Ovary (tissue), 3 donors: ENCODE measurements at regions not wholly inside any gene's neighbourhood (a gene's known extent, or its start where the extent isn't known, plus 50 kb on each side); places are given as distances from the start of the nearest gene placed in this dataset.

Source experiments
- EP300 ChIP-seq: sonication (generic); formaldehyde crosslinking; IDR thresholded peaks from one replicate; pipeline ENCODE4 v1.6.1; 2017; ENCODE audit warnings: antibody characterized with exemption
- POLR2A ChIP-seq: fragments of 450-650 bp; IDR thresholded peaks from one replicate; pipeline ENCODE4 v1.6.1; 2017; ENCODE audit warnings: antibody characterized with exemption, mild to moderate bottlenecking, moderate library complexity
- TF ChIP-seq, protein P1 (sequence below), 3 donors: fragments of 450-650 bp in 2 of 3; fragments of 200-600 bp in 1 of 3; IDR thresholded peaks; one replicate each; pipeline versions ENCODE4 v1.5.1 to v1.8.0; 2016 to 2022; ENCODE audit warnings: antibody characterized with exemption in 3 of 3, mild to moderate bottlenecking in 1 of 3
- donor health status: DM: no; HTN: no; CAD: no.

DNA sequence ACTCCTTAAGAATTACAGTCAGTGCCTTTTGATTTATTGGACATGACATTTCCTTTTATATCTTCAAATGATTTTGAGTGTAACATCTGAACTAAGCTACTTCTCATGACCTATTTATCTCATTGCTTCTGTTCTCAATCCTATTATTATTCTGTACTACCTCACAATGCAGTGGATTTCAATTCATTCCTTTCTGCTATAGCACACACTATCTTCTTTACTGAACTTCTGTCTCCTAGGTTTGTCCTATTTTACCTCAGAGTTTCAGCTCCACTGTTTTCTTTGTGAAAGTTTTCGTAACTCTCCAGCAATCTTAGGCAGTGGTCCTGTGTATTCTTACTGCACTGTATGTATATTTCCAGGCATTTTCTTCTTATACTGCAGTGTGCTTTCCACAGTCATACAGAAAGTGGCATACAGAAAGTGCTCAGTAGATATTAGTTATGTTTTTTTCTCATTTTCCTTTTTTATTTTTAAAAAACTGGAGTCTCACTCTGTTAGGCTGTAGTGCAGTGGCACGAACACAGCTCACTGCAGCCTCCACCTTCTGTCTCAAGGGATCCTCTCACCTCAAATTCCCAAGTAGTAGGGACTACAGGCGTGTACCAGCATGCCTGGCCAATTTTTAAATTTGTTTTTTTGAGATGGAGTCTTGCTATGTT, 368.6 kb upstream of the RGS6 start:
- TF ChIP-seq, protein P1, sequence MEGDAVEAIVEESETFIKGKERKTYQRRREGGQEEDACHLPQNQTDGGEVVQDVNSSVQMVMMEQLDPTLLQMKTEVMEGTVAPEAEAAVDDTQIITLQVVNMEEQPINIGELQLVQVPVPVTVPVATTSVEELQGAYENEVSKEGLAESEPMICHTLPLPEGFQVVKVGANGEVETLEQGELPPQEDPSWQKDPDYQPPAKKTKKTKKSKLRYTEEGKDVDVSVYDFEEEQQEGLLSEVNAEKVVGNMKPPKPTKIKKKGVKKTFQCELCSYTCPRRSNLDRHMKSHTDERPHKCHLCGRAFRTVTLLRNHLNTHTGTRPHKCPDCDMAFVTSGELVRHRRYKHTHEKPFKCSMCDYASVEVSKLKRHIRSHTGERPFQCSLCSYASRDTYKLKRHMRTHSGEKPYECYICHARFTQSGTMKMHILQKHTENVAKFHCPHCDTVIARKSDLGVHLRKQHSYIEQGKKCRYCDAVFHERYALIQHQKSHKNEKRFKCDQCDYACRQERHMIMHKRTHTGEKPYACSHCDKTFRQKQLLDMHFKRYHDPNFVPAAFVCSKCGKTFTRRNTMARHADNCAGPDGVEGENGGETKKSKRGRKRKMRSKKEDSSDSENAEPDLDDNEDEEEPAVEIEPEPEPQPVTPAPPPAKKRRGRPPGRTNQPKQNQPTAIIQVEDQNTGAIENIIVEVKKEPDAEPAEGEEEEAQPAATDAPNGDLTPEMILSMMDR (IDR thresholded peaks at IDR 0.05), result no peak
- no peak for TF ChIP-seq EP300
- no peak for TF ChIP-seq POLR2A
